GM23248 (cell line): ENCODE measurements at regions not wholly inside any gene's neighbourhood (a gene's known extent, or its start where the extent isn't known, plus 50 kb on each side); places are given as distances from the start of the nearest gene placed in this dataset.

Experiments used
- EZH2 ChIP-seq: fragments of 200-600 bp; sonication (generic); IDR thresholded peaks from 2 replicates; pipeline ENCODE4 v1.6.1; 2018; ENCODE audit warnings: antibody characterized with exemption, mild to moderate bottlenecking; ENCODE audit not compliant: insufficient read depth, poor library complexity, severe bottlenecking
- EZH2phosphoT487 ChIP-seq: fragments of 200-600 bp; sonication (generic); IDR thresholded peaks from 2 replicates; pipeline ENCODE4 v1.6.1; 2018; ENCODE audit warnings: antibody characterized with exemption, moderate library complexity, mild to moderate bottlenecking, low read depth; ENCODE audit not compliant: insufficient read depth

DNA sequence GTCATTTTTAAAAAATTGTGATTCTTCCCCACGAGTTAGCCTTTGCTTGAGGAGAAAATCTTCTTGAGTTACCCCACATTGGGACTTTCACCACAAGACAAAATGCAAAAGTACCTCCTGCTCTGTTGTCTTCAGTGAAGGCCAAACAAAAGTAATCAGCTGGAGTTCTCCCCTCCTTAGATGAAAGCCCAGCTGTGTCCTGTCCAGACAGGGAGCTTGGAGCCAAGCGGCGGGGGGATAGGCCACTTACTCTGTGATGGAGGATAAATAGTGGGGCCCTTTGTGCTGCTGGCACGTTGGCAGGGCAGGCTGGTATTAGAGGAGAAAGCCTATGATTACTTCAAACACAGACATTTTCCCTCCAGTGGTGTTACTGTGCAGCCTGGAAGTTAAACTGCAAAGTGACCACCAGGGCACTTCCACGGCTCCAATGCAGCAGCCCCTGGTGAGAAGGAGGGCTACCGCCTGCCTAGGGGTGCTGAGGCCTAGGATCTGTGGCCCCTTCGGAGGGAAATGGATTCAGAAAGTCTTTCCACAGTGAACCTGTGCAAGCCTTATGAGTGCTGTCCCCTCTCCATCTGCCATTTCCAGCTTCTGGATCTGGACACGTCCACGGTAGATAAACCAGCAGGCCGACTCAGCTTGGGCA is 155.0 kb downstream of the TMEM167A start:
- no peak for TF ChIP-seq EZH2
- no peak for TF ChIP-seq EZH2phosphoT487
